ENCODE measurements at regions not wholly inside any gene's neighbourhood (a gene's known extent, or its start where the extent isn't known, plus 50 kb on each side); places are given as distances from the start of the nearest gene placed in this dataset.

DNA sequence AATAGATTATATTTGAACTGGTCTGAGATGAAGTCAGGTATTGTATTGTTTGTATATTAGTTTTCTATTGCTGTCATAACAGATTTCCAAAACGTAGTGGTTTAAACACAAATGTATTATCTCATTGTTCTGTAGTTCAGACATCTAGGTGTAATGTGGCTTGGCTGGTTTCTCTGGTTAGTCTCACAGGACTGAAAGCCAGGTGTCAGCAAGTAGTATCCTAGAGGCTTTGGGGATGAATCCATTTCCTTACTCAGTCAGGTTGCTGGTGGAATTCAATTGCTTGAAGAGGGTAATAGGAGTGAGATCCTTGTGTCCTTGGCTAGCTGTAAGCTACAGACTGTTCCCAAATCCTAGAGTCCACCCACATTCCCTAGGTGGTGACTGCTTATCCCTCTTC, 675.8 kb downstream of the NCAM2 start:
- no peak for TF ChIP-seq SP1 (IDR thresholded peaks at IDR 0.05)
- DNase-seq (ENCODE audit: extremely low spot score) = no peak
- POLR2A ChIA-PET = no interaction called here
- CTCF ChIA-PET = no interaction called here

DNA sequence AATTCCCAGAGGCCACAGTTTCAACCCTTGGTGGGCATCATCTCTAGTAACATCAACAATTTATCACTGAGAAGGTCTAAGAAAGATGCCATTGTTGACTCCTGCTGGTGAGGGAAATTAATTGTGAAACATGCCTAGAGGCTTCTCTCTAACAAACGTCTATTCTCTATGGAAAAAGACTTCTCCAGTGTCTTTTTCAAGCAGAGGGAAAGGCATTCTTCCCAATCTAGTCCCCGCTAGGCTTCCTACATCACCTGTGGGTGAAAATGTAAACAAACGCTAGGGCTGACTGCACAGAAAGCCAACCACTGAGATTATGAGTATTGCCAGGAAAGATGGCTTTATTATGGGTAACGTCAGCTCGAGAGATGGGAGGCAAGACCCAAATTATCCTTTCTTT, 677.4 kb downstream of the NCAM2 start:
- TF ChIP-seq SUZ12 (IDR thresholded peaks at IDR 0.05) = no peak
- TF ChIP-seq, protein P1, sequence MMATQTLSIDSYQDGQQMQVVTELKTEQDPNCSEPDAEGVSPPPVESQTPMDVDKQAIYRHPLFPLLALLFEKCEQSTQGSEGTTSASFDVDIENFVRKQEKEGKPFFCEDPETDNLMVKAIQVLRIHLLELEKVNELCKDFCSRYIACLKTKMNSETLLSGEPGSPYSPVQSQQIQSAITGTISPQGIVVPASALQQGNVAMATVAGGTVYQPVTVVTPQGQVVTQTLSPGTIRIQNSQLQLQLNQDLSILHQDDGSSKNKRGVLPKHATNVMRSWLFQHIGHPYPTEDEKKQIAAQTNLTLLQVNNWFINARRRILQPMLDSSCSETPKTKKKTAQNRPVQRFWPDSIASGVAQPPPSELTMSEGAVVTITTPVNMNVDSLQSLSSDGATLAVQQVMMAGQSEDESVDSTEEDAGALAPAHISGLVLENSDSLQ (IDR thresholded peaks at IDR 0.05) = no peak
- ChIA-PET CTCF (no interaction called here), POLR2A (no interaction called here)
- DNase-seq (ENCODE audit: extremely low spot score) = no peak

DNA sequence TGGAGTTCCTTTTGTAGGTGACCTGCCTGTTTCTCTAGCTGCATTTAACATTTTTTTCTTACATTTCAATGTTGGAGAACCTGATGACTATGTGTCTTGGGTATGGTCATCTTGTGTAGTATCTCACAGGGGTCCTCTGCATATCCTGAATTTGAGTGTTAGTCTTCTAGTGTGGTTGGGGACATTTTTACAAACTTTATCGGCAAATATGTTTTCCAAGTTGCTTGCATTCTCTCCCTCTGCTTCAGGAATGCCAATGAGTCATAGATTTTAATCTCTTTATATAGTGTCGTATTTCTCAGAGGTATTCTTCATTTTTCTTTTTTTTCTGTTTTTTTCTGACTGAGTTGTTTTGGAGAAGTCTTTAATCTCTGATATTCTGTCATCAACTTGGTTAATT, 684.0 kb downstream of the NCAM2 start:
- no peak for DNase-seq (ENCODE audit: extremely low spot score)
- ChIA-PET CTCF (no interaction called here), POLR2A (no interaction called here)
- TF ChIP-seq NFRKB (IDR thresholded peaks at IDR 0.05) (no peak), FOXK2 (IDR thresholded peaks at IDR 0.05) (no peak), FOXM1 (IDR thresholded peaks at IDR 0.05; ENCODE audit: borderline replicate concordance) (no peak), SP1 (IDR thresholded peaks at IDR 0.05) (no peak), HDGF (IDR thresholded peaks at IDR 0.05; ENCODE audit: borderline replicate concordance) (no peak), ZNF384 (IDR thresholded peaks at IDR 0.05) (no peak), FOXA1 (IDR thresholded peaks at IDR 0.05) (no peak), BHLHE40 (IDR thresholded peaks at IDR 0.05; ENCODE audit: borderline replicate concordance) (no peak)
- TF ChIP-seq, protein P1 (IDR thresholded peaks at IDR 0.05) = no peak

DNA sequence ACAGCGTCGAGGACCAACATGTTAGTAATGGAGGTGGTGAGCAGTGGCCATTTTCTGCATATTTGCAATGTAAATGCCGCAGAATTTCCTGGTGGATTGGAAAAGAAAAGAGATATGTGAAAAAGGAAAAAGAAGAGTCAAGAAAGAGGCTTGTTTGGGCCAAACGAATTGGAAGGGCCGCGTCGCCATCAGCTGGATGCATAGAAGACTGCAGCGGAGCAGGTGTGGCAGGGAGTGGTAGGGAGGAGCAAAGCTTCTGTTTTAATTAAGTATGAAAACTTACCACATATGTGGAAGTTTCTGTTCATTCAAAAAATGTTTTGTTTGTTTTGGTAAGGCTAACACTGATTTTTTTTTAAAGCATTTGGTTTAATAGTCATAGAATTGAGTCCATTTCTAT, 690.7 kb downstream of the NCAM2 start:
- ChIA-PET POLR2A (no interaction called here), CTCF (interaction anchor here (0.7 kb wide), 1 partner anchor 310 kb away, joined by 4 read pairs; no protein-coding TSS in a partner anchor)
- peak; percentile 21 for DNase-seq (ENCODE audit: extremely low spot score)
- TF ChIP-seq SUZ12 (IDR thresholded peaks at IDR 0.05) (no peak), FOXA1 (IDR thresholded peaks at IDR 0.05) (no peak), FOXK2 (IDR thresholded peaks at IDR 0.05) (no peak), ARNT (IDR thresholded peaks at IDR 0.05) (no peak), CTBP1 (IDR thresholded peaks at IDR 0.05; ENCODE audit: borderline replicate concordance) (no peak), FOXM1 (IDR thresholded peaks at IDR 0.05; ENCODE audit: borderline replicate concordance) (no peak), ZNF384 (IDR thresholded peaks at IDR 0.05) (no peak), HDGF (IDR thresholded peaks at IDR 0.05; ENCODE audit: borderline replicate concordance) (no peak), BHLHE40 (IDR thresholded peaks at IDR 0.05; ENCODE audit: borderline replicate concordance) (no peak), TARDBP (IDR thresholded peaks at IDR 0.05) (no peak), NFRKB (IDR thresholded peaks at IDR 0.05) (no peak), LEF1 (IDR thresholded peaks at IDR 0.05; ENCODE audit: borderline replicate concordance) (no peak), L3MBTL2 (conservative IDR thresholded peaks at IDR 0.05) (no peak), ELF4 (IDR thresholded peaks at IDR 0.05) (no peak), SP1 (IDR thresholded peaks at IDR 0.05) (no peak)
- TF ChIP-seq, protein P1 (IDR thresholded peaks at IDR 0.05) = no peak

DNA sequence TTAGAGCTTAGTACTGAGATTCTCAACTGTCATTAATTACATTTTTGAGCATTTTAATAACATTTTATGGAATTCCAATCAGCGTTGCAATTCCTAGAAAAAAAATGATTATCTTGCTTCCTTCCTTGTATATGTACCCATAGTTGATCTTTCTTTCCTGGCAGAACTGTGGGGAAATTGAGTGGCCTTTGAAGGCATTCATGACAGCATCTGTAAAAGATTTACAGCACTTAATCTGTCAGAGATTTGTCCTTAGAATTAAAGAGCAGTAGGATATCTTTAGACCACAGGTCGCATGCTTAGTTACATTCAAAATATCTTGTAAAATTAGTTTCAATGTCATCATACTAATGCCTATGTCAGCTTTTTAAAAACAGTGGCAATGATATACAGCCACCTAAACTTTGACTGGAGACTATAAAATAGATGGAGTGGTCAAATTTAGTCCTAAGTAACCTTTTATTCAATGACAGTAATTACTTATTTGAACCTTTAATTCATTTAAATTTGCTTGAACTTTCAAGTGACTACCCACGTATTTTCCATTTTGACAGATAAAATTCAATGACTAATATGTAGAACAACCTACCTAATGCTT, 692.0 kb downstream of the NCAM2 start:
- no peak for DNase-seq (ENCODE audit: extremely low spot score)
- ChIA-PET CTCF (no interaction called here), POLR2A (no interaction called here)
- TF ChIP-seq L3MBTL2 (conservative IDR thresholded peaks at IDR 0.05) (no peak), SP1 (IDR thresholded peaks at IDR 0.05) (no peak), FOXA1 (IDR thresholded peaks at IDR 0.05) (no peak), TARDBP (IDR thresholded peaks at IDR 0.05) (no peak), HDGF (IDR thresholded peaks at IDR 0.05; ENCODE audit: borderline replicate concordance) (no peak), ELF4 (IDR thresholded peaks at IDR 0.05) (no peak), ZNF384 (IDR thresholded peaks at IDR 0.05) (no peak), FOXM1 (IDR thresholded peaks at IDR 0.05; ENCODE audit: borderline replicate concordance) (no peak), ARNT (IDR thresholded peaks at IDR 0.05) (no peak), SUZ12 (IDR thresholded peaks at IDR 0.05) (no peak), CTBP1 (IDR thresholded peaks at IDR 0.05; ENCODE audit: borderline replicate concordance) (no peak), NFRKB (IDR thresholded peaks at IDR 0.05) (no peak), BHLHE40 (IDR thresholded peaks at IDR 0.05; ENCODE audit: borderline replicate concordance) (no peak), LEF1 (IDR thresholded peaks at IDR 0.05; ENCODE audit: borderline replicate concordance) (no peak)
- TF ChIP-seq, protein P1 (IDR thresholded peaks at IDR 0.05) = no peak

DNA sequence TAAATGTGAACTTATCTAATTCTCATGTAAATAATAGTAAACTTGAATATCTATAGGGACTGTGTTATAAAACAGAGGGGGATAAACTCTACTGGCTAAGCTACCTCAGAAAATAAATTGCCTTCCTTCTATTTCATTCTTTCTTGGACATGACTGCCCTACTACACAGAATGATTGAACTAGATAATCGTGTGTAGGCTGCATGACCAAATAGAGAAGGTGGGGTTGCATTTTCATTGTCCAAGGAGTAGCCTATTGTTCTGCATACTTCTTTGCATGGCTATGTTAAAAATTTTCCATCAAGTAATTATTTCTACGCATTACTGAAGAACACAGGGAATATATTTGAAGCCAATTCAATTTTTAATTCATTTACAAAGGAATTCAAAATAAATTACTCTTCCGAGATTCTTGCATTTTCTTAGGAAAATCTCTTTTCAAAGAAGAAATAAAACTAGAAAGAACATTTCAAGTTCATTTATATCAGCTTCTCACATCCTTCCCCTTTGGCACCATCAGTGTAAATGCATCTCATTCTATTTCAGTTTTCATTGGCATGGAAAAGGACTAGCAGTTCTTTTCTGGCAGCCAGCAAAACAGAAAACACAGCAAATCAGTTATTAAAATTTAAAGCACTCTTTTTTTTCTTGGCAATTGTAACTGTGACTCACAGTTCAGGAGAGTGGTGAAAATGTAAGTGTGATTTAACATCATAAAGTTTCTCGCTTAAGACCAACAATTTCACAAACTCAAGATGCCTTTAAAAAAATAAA, 714.7 kb downstream of the NCAM2 start:
- no peak for DNase-seq (ENCODE audit: extremely low spot score)
- ChIA-PET CTCF (no interaction called here), POLR2A (no interaction called here)
- no peak for TF ChIP-seq SUZ12 (IDR thresholded peaks at IDR 0.05)
- no peak for TF ChIP-seq HDGF (IDR thresholded peaks at IDR 0.05; ENCODE audit: borderline replicate concordance)
- no peak for TF ChIP-seq BHLHE40 (IDR thresholded peaks at IDR 0.05; ENCODE audit: borderline replicate concordance)
- TF ChIP-seq SP1 (IDR thresholded peaks at IDR 0.05) = no peak
- TF ChIP-seq ARNT (IDR thresholded peaks at IDR 0.05) = no peak
- no peak for TF ChIP-seq FOXA1 (IDR thresholded peaks at IDR 0.05)
- TF ChIP-seq ELF4 (IDR thresholded peaks at IDR 0.05) = no peak
- no peak for TF ChIP-seq CTBP1 (IDR thresholded peaks at IDR 0.05; ENCODE audit: borderline replicate concordance)
- TF ChIP-seq, protein P1 (IDR thresholded peaks at IDR 0.05) = no peak
- TF ChIP-seq FOXK2 (IDR thresholded peaks at IDR 0.05) = no peak
